HCT116 (cell line): ENCODE measurements at regions not wholly inside any gene's neighbourhood (a gene's known extent, or its start where the extent isn't known, plus 50 kb on each side); places are given as distances from the start of the nearest gene placed in this dataset.
"Not testable (repeated sequence)": the region's sequence is repeated elsewhere in the genome, so short reads cannot be mapped to it uniquely, and the experiment has no call there.

Source experiments
- ATAC-seq: fragments of 200-7000 bp; cut with Tn5 transposase; 2 replicates; pipeline ENCODE4 v1.9.1; 2020; ENCODE audit warnings: mild to moderate bottlenecking, moderate library complexity
- BruUV-seq: library from RNA; stranded (reverse); fragments of 400-500 nt; replicated peaks from 2 replicates; lab custom pipeline; 2021; lab: Mats Ljungman, UMichigan
- CTCF ChIA-PET: fragments of 300-600 bp; sonication (Branson Sonifier 250); formaldehyde crosslinking; loops from one replicate; lab custom pipeline; 2021; ENCODE audit warnings: antibody characterized with exemption; lab: Charles Lee
- POLR2A ChIA-PET: fragments of 300-600, 350-600 bp; sonication (Branson Sonifier 250); formaldehyde crosslinking; loops from one replicate; lab custom pipeline; 2021; ENCODE audit warnings: antibody characterized with exemption; lab: Charles Lee
- RAD21 ChIA-PET, 2 experiments: fragments of 300-600 bp; sonication (Branson Sonifier 250); formaldehyde crosslinking; loops; one replicate each; lab custom pipeline; 2023; ENCODE audit warnings: low total read pairs in 2 of 2; ENCODE audit not compliant: uncharacterized antibody in 2 of 2, unreplicated experiment in 2 of 2, low non-redundant PET in 1 of 2; lab: Charles Lee
- DNase-seq: peaks from one replicate; pipeline ENCODE4 v3.0.0-alpha.2; 2010; ENCODE audit warnings: low read depth, low spot score
- H2AFZ ChIP-seq: fragments of 200-600 bp; shearing (Covaris generic), sonication (generic); 2 replicates; pipeline ENCODE4 v1.6.1; 2017; ENCODE audit warnings: low read depth, mixed run types, mixed read lengths, antibody characterized with exemption, low read length; ENCODE audit not compliant: poor library complexity, severe bottlenecking
- H3K27ac ChIP-seq: 2 replicates; pipeline ENCODE4 v1.5.1; 2012; ENCODE audit warnings: low read depth, low read length
- H3K27me3 ChIP-seq: fragments of 200-600 bp; sonication (generic); 2 replicates; pipeline ENCODE4 v1.6.1; 2016; ENCODE audit warnings: mixed run types, low read length, mixed read lengths; ENCODE audit not compliant: insufficient read depth
- H3K36me3 ChIP-seq, 2 experiments: fragments of 200-500 bp in 1 of 2; fragments of 200-600 bp in 1 of 2; sonication (Bioruptor generic) in 1 of 2; sonication (generic) in 1 of 2; 2 replicates each; pipeline versions ENCODE4 v1.5.1 to v1.6.1; 2014 to 2016; ENCODE audit warnings: low read length in 2 of 2, inconsistent platforms in 1 of 2, mixed read lengths in 1 of 2, mixed run types in 1 of 2; ENCODE audit not compliant: insufficient read depth in 2 of 2, control insufficient read depth in 1 of 2
- H3K4me1 ChIP-seq, 2 experiments: fragments of 200-600 bp in 1 of 2; sonication (generic) in 1 of 2; 2 replicates each; pipeline versions ENCODE4 v1.5.1 to v1.6.1; 2012 to 2017; ENCODE audit warnings: low read length in 2 of 2, inconsistent platforms in 1 of 2, mild to moderate bottlenecking in 1 of 2, mixed read lengths in 1 of 2, mixed run types in 1 of 2, moderate library complexity in 1 of 2; ENCODE audit not compliant: insufficient read depth in 2 of 2, control insufficient read depth in 1 of 2
- H3K4me2 ChIP-seq: fragments of 200-600 bp; sonication (generic); 2 replicates; pipeline ENCODE4 v1.6.1; 2017; ENCODE audit warnings: mixed run types, low read length, mixed read lengths
- H3K4me3 ChIP-seq, 2 experiments: fragments of 200-600 bp in 1 of 2; sonication (generic) in 1 of 2; replicated peaks in 1 of 2; 2 replicates each; pipeline ENCODE4 v1.5.1; 2011 to 2016; ENCODE audit warnings: low read length in 2 of 2, control low read depth in 1 of 2, low read depth in 1 of 2, mild to moderate bottlenecking in 1 of 2, mixed read lengths in 1 of 2, mixed run types in 1 of 2
- H3K79me2 ChIP-seq: fragments of 200-600 bp; sonication (generic); 2 replicates; pipeline ENCODE4 v1.6.1; 2017; ENCODE audit warnings: mild to moderate bottlenecking, mixed run types, low read length, moderate library complexity, mixed read lengths; ENCODE audit not compliant: insufficient read depth
- H3K9ac ChIP-seq: fragments of 200-600 bp; sonication (generic); 2 replicates; pipeline ENCODE4 v1.6.1; 2016; ENCODE audit warnings: low read length, mixed read lengths
- H3K9me2 ChIP-seq: fragments of 200-600 bp; sonication (generic), shearing (Covaris generic); 2 replicates; pipeline ENCODE4 v1.6.1; 2017; ENCODE audit warnings: mixed run types, mild to moderate bottlenecking, moderate library complexity; ENCODE audit not compliant: insufficient read depth
- H3K9me3 ChIP-seq, 2 experiments: fragments of 200-500 bp in 1 of 2; fragments of 200-600 bp in 1 of 2; sonication (Bioruptor generic) in 1 of 2; sonication (generic) in 1 of 2; 2 replicates each; pipeline ENCODE4 v1.6.1; 2014 to 2017; ENCODE audit warnings: low read length in 2 of 2, mixed read lengths in 2 of 2, inconsistent platforms in 1 of 2, low read depth in 1 of 2, mild to moderate bottlenecking in 1 of 2, mixed run types in 1 of 2, moderate library complexity in 1 of 2; ENCODE audit not compliant: control insufficient read depth in 1 of 2, insufficient read depth in 1 of 2
- H4K20me1 ChIP-seq: fragments of 200-600 bp; sonication (generic), shearing (Covaris generic); 2 replicates; pipeline ENCODE4 v1.6.1; 2017; ENCODE audit warnings: mixed run types, mild to moderate bottlenecking, moderate library complexity; ENCODE audit not compliant: insufficient read depth
- ELF1 ChIP-seq: IDR thresholded peaks from 2 replicates; pipeline ENCODE4 v1.6.1; 2012; ENCODE audit warnings: low read depth, borderline replicate concordance
- FOSL1 ChIP-seq: IDR thresholded peaks from 2 replicates; pipeline ENCODE4 v1.6.1; 2012; ENCODE audit warnings: low read depth
- SRF ChIP-seq: IDR thresholded peaks from 2 replicates; pipeline ENCODE4 v1.6.1; 2012; ENCODE audit warnings: low read depth
- YY1 ChIP-seq: IDR thresholded peaks from 2 replicates; pipeline ENCODE4 v1.6.1; 2011; ENCODE audit warnings: low read length, low read depth, moderate library complexity, mild to moderate bottlenecking; ENCODE audit not compliant: insufficient replicate concordance; ENCODE audit errors: extremely low read depth
- intact Hi-C: fragments of 100-400 bp; cut with micrococcal nuclease; formaldehyde crosslinking; loops from 2 replicates; pipeline ENCODE4 v1.10.0; 2022

- Histone ChIP-seq H3K36me3 (no peaks in the 10 kb centered on the region), H3K9ac (no peak overlapping the region), H3K9me3 (no peaks in the 10 kb centered on the region), H3K9me2 (no peaks in the 10 kb centered on the region), H3K4me3 (no peak overlapping the region), H2AFZ (no peak overlapping the region), H3K27ac (no peak overlapping the region), H3K4me2 (no peak overlapping the region), H3K79me2 (no peaks in the 10 kb centered on the region), H3K4me1 (no peaks in the 10 kb centered on the region), H3K27me3 (no peaks in the 10 kb centered on the region), H4K20me1 (no peaks in the 10 kb centered on the region)
- POLR2A ChIA-PET = no interaction called here
- TF ChIP-seq YY1 = no peak
- TF ChIP-seq ELF1 = no peak
- no peak for TF ChIP-seq FOSL1
- no peak for TF ChIP-seq SRF
- ATAC-seq = no peak
- DNase-seq = no peak
- CTCF ChIA-PET = no interaction called here
- RAD21 ChIA-PET = no interaction called here
- intact Hi-C loops = no loop called here
- BruUV-seq = no TSS peak
Measured at GRCh38 chr2:176427549-176427948, 158.3 kb downstream of the MTX2 start.

GRCh38 chr2:176428944-176429469 is 159.8 kb downstream of the MTX2 start:
- ATAC-seq, CTCF ChIA-PET: not testable (repeated sequence)

More at GRCh38 chr2:176428944-176429469, 159.8 kb downstream of the MTX2 start:
- H4K20me1 ChIP-seq, H3K27ac ChIP-seq, POLR2A ChIA-PET, H3K36me3 ChIP-seq, H3K4me3 ChIP-seq, H2AFZ ChIP-seq, DNase-seq, H3K79me2 ChIP-seq, H3K9me3 ChIP-seq, H3K4me2 ChIP-seq, H3K4me1 ChIP-seq, H3K9me2 ChIP-seq, BruUV-seq, H3K27me3 ChIP-seq, H3K9ac ChIP-seq, intact Hi-C loops, RAD21 ChIA-PET: not testable (repeated sequence)
